ENCODE measurements at regions not wholly inside any gene's neighbourhood (a gene's known extent, or its start where the extent isn't known, plus 50 kb on each side); places are given as distances from the start of the nearest gene placed in this dataset.

- BruUV-seq (replicated peaks): no TSS peak
- DNase-seq (ENCODE audit: low spot score): no peak
- no peaks in the 10 kb centered on the region for H3K27me3 ChIP-seq (replicated peaks; ENCODE audit: insufficient read depth, low read depth, low read length, poor library complexity)
- no peak overlapping the region for H3K4me3 ChIP-seq (ENCODE audit: low read depth, low read length, poor library complexity, severe bottlenecking)
- H3K9me3 ChIP-seq (ENCODE audit: low read depth, low read length, poor library complexity, severe bottlenecking): no peaks in the 10 kb centered on the region
- no peak overlapping the region for H3K27ac ChIP-seq (ENCODE audit: low read depth, low read length, poor library complexity, severe bottlenecking)
- TF ChIP-seq CTCF (conservative IDR thresholded peaks at IDR 0.05; ENCODE audit: low read depth, low read length) (no peak), EZH2 (IDR thresholded peaks at IDR 0.05; ENCODE audit: borderline replicate concordance, low read depth, low read length, poor library complexity, severe bottlenecking) (no peak)
- ChIA-PET CTCF (no interaction called here), POLR2A (ENCODE audit: low non-redundant PET) (no interaction called here)
- H3K4me1 ChIP-seq (ENCODE audit: insufficient read depth, low read length, poor library complexity, severe bottlenecking): no peaks in the 10 kb centered on the region
- intact Hi-C loops (cut with micrococcal nuclease; ENCODE audit: unreplicated experiment): no loop called here
- H3K36me3 ChIP-seq (ENCODE audit: insufficient read depth, low read length, poor library complexity, severe bottlenecking): no peaks in the 10 kb centered on the region
These were observed 181.4 kb downstream of the GNAT3 start for GRCh38 chr7:80330434-80330833.

- TF ChIP-seq EZH2 (IDR thresholded peaks at IDR 0.05; ENCODE audit: borderline replicate concordance, low read depth, low read length, poor library complexity, severe bottlenecking) (no peak), CTCF (conservative IDR thresholded peaks at IDR 0.05; ENCODE audit: low read depth, low read length) (no peak)
- H3K27ac ChIP-seq (ENCODE audit: low read depth, low read length, poor library complexity, severe bottlenecking): no peak overlapping the region
- no peaks in the 10 kb centered on the region for H3K27me3 ChIP-seq (replicated peaks; ENCODE audit: insufficient read depth, low read depth, low read length, poor library complexity)
- no peaks in the 10 kb centered on the region for H3K4me1 ChIP-seq (ENCODE audit: insufficient read depth, low read length, poor library complexity, severe bottlenecking)
- no peaks in the 10 kb centered on the region for H3K9me3 ChIP-seq (ENCODE audit: low read depth, low read length, poor library complexity, severe bottlenecking)
- POLR2A ChIA-PET (ENCODE audit: low non-redundant PET): no interaction called here
- BruUV-seq (replicated peaks): no TSS peak
- CTCF ChIA-PET: no interaction called here
- intact Hi-C loops (cut with micrococcal nuclease; ENCODE audit: unreplicated experiment): no loop called here
- no peaks in the 10 kb centered on the region for H3K36me3 ChIP-seq (ENCODE audit: insufficient read depth, low read length, poor library complexity, severe bottlenecking)
- no peak for DNase-seq (ENCODE audit: low spot score)
- H3K4me3 ChIP-seq (ENCODE audit: low read depth, low read length, poor library complexity, severe bottlenecking): no peak overlapping the region
These were observed 187.8 kb downstream of the GNAT3 start for GRCh38 chr7:80324032-80324431.

- no peak for TF ChIP-seq CTCF (conservative IDR thresholded peaks at IDR 0.05; ENCODE audit: low read depth, low read length)
- TF ChIP-seq EZH2 (IDR thresholded peaks at IDR 0.05; ENCODE audit: borderline replicate concordance, low read depth, low read length, poor library complexity, severe bottlenecking): no peak
- no peaks in the 10 kb centered on the region for H3K27me3 ChIP-seq (replicated peaks; ENCODE audit: insufficient read depth, low read depth, low read length, poor library complexity)
- H3K27ac ChIP-seq (ENCODE audit: low read depth, low read length, poor library complexity, severe bottlenecking): no peak overlapping the region
- POLR2A ChIA-PET (ENCODE audit: low non-redundant PET): no interaction called here
- BruUV-seq (replicated peaks): no TSS peak
- no peaks in the 10 kb centered on the region for H3K36me3 ChIP-seq (ENCODE audit: insufficient read depth, low read length, poor library complexity, severe bottlenecking)
- no peak for DNase-seq (ENCODE audit: low spot score)
- no peaks in the 10 kb centered on the region for H3K9me3 ChIP-seq (ENCODE audit: low read depth, low read length, poor library complexity, severe bottlenecking)
- H3K4me3 ChIP-seq (ENCODE audit: low read depth, low read length, poor library complexity, severe bottlenecking): no peak overlapping the region
- H3K4me1 ChIP-seq (ENCODE audit: insufficient read depth, low read length, poor library complexity, severe bottlenecking): no peaks in the 10 kb centered on the region
- intact Hi-C loops (cut with micrococcal nuclease; ENCODE audit: unreplicated experiment): no loop called here
- CTCF ChIA-PET: no interaction called here
These were observed 184.8 kb downstream of the GNAI1 start for GRCh38 chr7:80319461-80319860.

Measured in A673 (cell line).